ENCODE measurements at regions not wholly inside any gene's neighbourhood (a gene's known extent, or its start where the extent isn't known, plus 50 kb on each side); places are given as distances from the start of the nearest gene placed in this dataset.

- H3K27ac ChIP-seq (ENCODE audit: low read depth, low read length, poor library complexity, severe bottlenecking) = no peak overlapping the region
- no peaks in the 10 kb centered on the region for H4K20me1 ChIP-seq (ENCODE audit: insufficient read depth, low read length)
- H3K4me1 ChIP-seq (ENCODE audit: insufficient read depth, low read length, severe bottlenecking) = no peaks in the 10 kb centered on the region
- no peaks in the 10 kb centered on the region for H3K27me3 ChIP-seq (ENCODE audit: insufficient read depth, low read length)
- H3K4me3 ChIP-seq (ENCODE audit: low read depth, low read length, poor library complexity, severe bottlenecking) = no peak overlapping the region
- no peaks in the 10 kb centered on the region for H3K79me2 ChIP-seq (ENCODE audit: insufficient read depth, low read length)
- no peak overlapping the region for H3K9ac ChIP-seq (ENCODE audit: low read length)
- TF ChIP-seq EZH2 (IDR thresholded peaks at IDR 0.05; ENCODE audit: borderline replicate concordance, low read length) (no peak), CTCF (IDR thresholded peaks at IDR 0.05; ENCODE audit: low read length) (no peak)
- no peaks in the 10 kb centered on the region for H3F3A ChIP-seq (ENCODE audit: insufficient read depth, low read length)
- no peak overlapping the region for H3K4me2 ChIP-seq (ENCODE audit: low read length)
- no peak overlapping the region for H2AFZ ChIP-seq (ENCODE audit: low read length)
- no peaks in the 10 kb centered on the region for H3K36me3 ChIP-seq (ENCODE audit: insufficient read depth, low read length)
- H3K9me2 ChIP-seq (ENCODE audit: low read depth, low read length) = no peaks in the 10 kb centered on the region
- no peaks in the 10 kb centered on the region for H3K9me3 ChIP-seq (ENCODE audit: low read length)
Observed at GRCh38 chr2:222013889-222014288, 284.9 kb downstream of the PAX3 start.

- Histone ChIP-seq H3K27me3 (ENCODE audit: insufficient read depth, low read length) (no peaks in the 10 kb centered on the region), H3K36me3 (ENCODE audit: insufficient read depth, low read length) (no peaks in the 10 kb centered on the region), H2AFZ (ENCODE audit: low read length) (no peak overlapping the region), H3K27ac (ENCODE audit: low read depth, low read length, poor library complexity, severe bottlenecking) (no peak overlapping the region), H3K9me3 (ENCODE audit: low read length) (no peaks in the 10 kb centered on the region), H3K4me2 (ENCODE audit: low read length) (no peak overlapping the region), H3F3A (ENCODE audit: insufficient read depth, low read length) (no peaks in the 10 kb centered on the region), H3K9me2 (ENCODE audit: low read depth, low read length) (no peaks in the 10 kb centered on the region; the same call in 1 of the 2 replicates), H3K79me2 (ENCODE audit: insufficient read depth, low read length) (no peaks in the 10 kb centered on the region), H3K9ac (ENCODE audit: low read length) (no peak overlapping the region), H3K4me1 (ENCODE audit: insufficient read depth, low read length, severe bottlenecking) (no peaks in the 10 kb centered on the region), H4K20me1 (ENCODE audit: insufficient read depth, low read length) (no peaks in the 10 kb centered on the region), H3K4me3 (ENCODE audit: low read depth, low read length, poor library complexity, severe bottlenecking) (no peak overlapping the region)
- no peak for TF ChIP-seq CTCF (IDR thresholded peaks at IDR 0.05; ENCODE audit: low read length)
Observed at GRCh38 chr2:222000326-222000725, 298.5 kb downstream of the PAX3 start.

GRCh38 chr2:221999717-222000116 is 299.1 kb downstream of the PAX3 start:
- H3K4me3 ChIP-seq (ENCODE audit: low read depth, low read length, poor library complexity, severe bottlenecking) = no peak overlapping the region

More at GRCh38 chr2:221999717-222000116, 299.1 kb downstream of the PAX3 start:
- Histone ChIP-seq H3K4me2 (ENCODE audit: low read length) (no peak overlapping the region), H3K9me3 (ENCODE audit: low read length) (no peaks in the 10 kb centered on the region), H3F3A (ENCODE audit: insufficient read depth, low read length) (no peaks in the 10 kb centered on the region), H3K27me3 (ENCODE audit: insufficient read depth, low read length) (no peaks in the 10 kb centered on the region), H4K20me1 (ENCODE audit: insufficient read depth, low read length) (no peaks in the 10 kb centered on the region), H3K27ac (ENCODE audit: low read depth, low read length, poor library complexity, severe bottlenecking) (no peak overlapping the region), H3K9ac (ENCODE audit: low read length) (no peak overlapping the region), H2AFZ (ENCODE audit: low read length) (no peak overlapping the region), H3K9me2 (ENCODE audit: low read depth, low read length) (no peaks in the 10 kb centered on the region; the same call in 1 of the 2 replicates), H3K4me1 (ENCODE audit: insufficient read depth, low read length, severe bottlenecking) (no peaks in the 10 kb centered on the region), H3K36me3 (ENCODE audit: insufficient read depth, low read length) (no peaks in the 10 kb centered on the region), H3K79me2 (ENCODE audit: insufficient read depth, low read length) (no peaks in the 10 kb centered on the region)
- no peak for TF ChIP-seq CTCF (IDR thresholded peaks at IDR 0.05; ENCODE audit: low read length)
- no peak for TF ChIP-seq EZH2 (IDR thresholded peaks at IDR 0.05; ENCODE audit: borderline replicate concordance, low read length)
